GM12878 (cell line): ENCODE measurements at regions not wholly inside any gene's neighbourhood (a gene's known extent, or its start where the extent isn't known, plus 50 kb on each side); places are given as distances from the start of the nearest gene placed in this dataset.

Source experiments
- ATAC-seq: fragments of 200-7000 bp; cut with Tn5 transposase; 3 replicates; pipeline ENCODE4 v1.9.1; 2020; ENCODE audit warnings: mild to moderate bottlenecking, moderate library complexity
- BruUV-seq: library from RNA; stranded (reverse); fragments of 400-500 nt; replicated peaks from 2 replicates; lab custom pipeline; 2021; lab: Mats Ljungman, UMichigan
- CTCF ChIA-PET: fragments of 300-600 bp; sonication (Branson Sonifier 250); formaldehyde crosslinking; extraction: SDS; loops from one replicate; lab custom pipeline; 2021; ENCODE audit warnings: inconsistent platforms; lab: Yijun Ruan, JAX
- POLR2A ChIA-PET: fragments of 350-600 bp; formaldehyde crosslinking; extraction: SDS; loops from one replicate; lab custom pipeline; 2021; ENCODE audit warnings: inconsistent platforms; lab: Charles Lee
- RAD21 ChIA-PET: fragments of 300-600 bp; sonication (Branson Sonifier 250); formaldehyde crosslinking; loops from one replicate; lab custom pipeline; 2023; ENCODE audit warnings: antibody characterized with exemption; ENCODE audit not compliant: unreplicated experiment; lab: Charles Lee
- SMC1A ChIA-PET: fragments of 300-600 bp; sonication (Branson Sonifier 250); formaldehyde crosslinking; loops from one replicate; lab custom pipeline; 2023; ENCODE audit not compliant: unreplicated experiment, uncharacterized antibody; lab: Charles Lee
- DNase-seq: peaks from one replicate; pipeline ENCODE4 v3.0.0-alpha.2; 2011; ENCODE audit warnings: low read depth, low spot score
- FAIRE-seq: peaks from 3 replicates; lab custom pipeline; 2011; peaks lifted over from hg19 to GRCh38; lab: Jason Lieb, UNC
- H2AFZ ChIP-seq: 2 replicates; pipeline ENCODE4 v1.6.0; 2011; ENCODE audit warnings: low read depth, low read length, control low read depth; ENCODE audit not compliant: control insufficient read depth
- H3K27ac ChIP-seq: 2 replicates; pipeline ENCODE4 v1.5.1; 2011; ENCODE audit warnings: control low read depth; ENCODE audit not compliant: control insufficient read depth, insufficient read depth
- H3K27me3 ChIP-seq, 2 experiments: replicated peaks in 1 of 2; 2 replicates each; pipeline versions ENCODE4 v1.6.0 to v1.6.1; 2011; ENCODE audit warnings: low read length in 1 of 2; ENCODE audit not compliant: control insufficient read depth in 2 of 2, insufficient read depth in 2 of 2
- H3K36me3 ChIP-seq, 2 experiments: 2 replicates each; pipeline ENCODE4 v1.5.1; 2011; ENCODE audit warnings: low read length in 1 of 2; ENCODE audit not compliant: control insufficient read depth in 2 of 2, insufficient read depth in 2 of 2
- H3K4me1 ChIP-seq: 2 replicates; pipeline ENCODE4 v1.6.1; 2011; ENCODE audit warnings: mild to moderate bottlenecking, low read length, moderate library complexity, mixed read lengths; ENCODE audit not compliant: control insufficient read depth, insufficient read depth
- H3K4me2 ChIP-seq: 2 replicates; pipeline ENCODE4 v1.6.0; 2011; ENCODE audit warnings: control low read depth; ENCODE audit not compliant: control insufficient read depth, insufficient read depth
- H3K4me3 ChIP-seq: fragments of 200-600 bp; sonication (generic); 2 replicates; pipeline ENCODE4 v1.5.1; 2016
- H3K79me2 ChIP-seq: 2 replicates; pipeline ENCODE4 v1.6.0; 2011; ENCODE audit warnings: low read length; ENCODE audit not compliant: control insufficient read depth, insufficient read depth
- H3K9ac ChIP-seq: 2 replicates; pipeline ENCODE4 v1.8.0; 2011; ENCODE audit warnings: low read length, control low read depth, mixed read lengths; ENCODE audit not compliant: control insufficient read depth, insufficient read depth
- H3K9me3 ChIP-seq: replicated peaks from 3 replicates; pipeline ENCODE4 v1.5.1; 2011; ENCODE audit warnings: mild to moderate bottlenecking, low read length; ENCODE audit not compliant: control insufficient read depth, insufficient read depth
- H4K20me1 ChIP-seq: 2 replicates; pipeline ENCODE4 v1.6.0; 2011; ENCODE audit not compliant: control insufficient read depth, insufficient read depth
- ATF7 ChIP-seq: fragments of 450-650 bp; IDR thresholded peaks from 2 replicates; pipeline ENCODE4 v1.6.1; 2016; ENCODE audit warnings: low read depth, mild to moderate bottlenecking
- BCL11A ChIP-seq: IDR thresholded peaks from 2 replicates; pipeline ENCODE4 v1.6.1; 2011; ENCODE audit warnings: low read depth, low read length
- EGR1 ChIP-seq, 2 experiments: IDR thresholded peaks; 1 replicate in 1 of 2; 2 replicates in 1 of 2; pipeline ENCODE4 v1.6.1; 2011 to 2012; ENCODE audit warnings: low read depth in 2 of 2, low read length in 2 of 2, borderline replicate concordance in 1 of 2, mild to moderate bottlenecking in 1 of 2, moderate library complexity in 1 of 2
- IKZF2 ChIP-seq, 2 experiments: fragments of 450-650 bp; IDR thresholded peaks; 2 replicates each; pipeline ENCODE4 v1.6.1; 2017; ENCODE audit warnings: mild to moderate bottlenecking in 2 of 2, moderate library complexity in 2 of 2
- MTA2 ChIP-seq: fragments of 450-650 bp; IDR thresholded peaks from 2 replicates; pipeline ENCODE4 v1.6.1; 2016; ENCODE audit warnings: low read depth, mild to moderate bottlenecking, moderate library complexity
- PML ChIP-seq: IDR thresholded peaks from 2 replicates; pipeline ENCODE4 v1.6.1; 2012; ENCODE audit warnings: low read length, inconsistent platforms
- RELA ChIP-seq: fragments of 450-650 bp; IDR thresholded peaks from 2 replicates; pipeline ENCODE4 v1.8.0; 2014; ENCODE audit warnings: borderline replicate concordance; ENCODE audit not compliant: partially characterized antibody
- STAT1 ChIP-seq: fragments of 450-650 bp; conservative IDR thresholded peaks from 2 replicates; pipeline ENCODE4 v1.6.1; 2014; ENCODE audit warnings: antibody characterized with exemption, mild to moderate bottlenecking
- ZNF24 ChIP-seq: fragments of 450-650 bp; IDR thresholded peaks from 2 replicates; pipeline ENCODE4 v1.6.1; 2017; ENCODE audit warnings: antibody characterized with exemption, mild to moderate bottlenecking
- ZZZ3 ChIP-seq: IDR thresholded peaks from 2 replicates; pipeline ENCODE4 v1.6.1; 2011; ENCODE audit warnings: low read depth; ENCODE audit not compliant: control insufficient read depth, insufficient read length
- WGBS: methylation state at CpG from one replicate; pipeline ENCODE4 v1.1.6; 2016; ENCODE audit warnings: low lambda C conversion rate; ENCODE audit not compliant: insufficient replicate concordance, insufficient coverage; ENCODE audit errors: missing lambda C conversion rate; 5-methylcytosine and 5-hydroxymethylcytosine counted together
- in situ Hi-C: fragments of 300-500 bp; cut with MboI; formaldehyde crosslinking; loops from 9 replicates; pipeline ENCODE4 v1.14.3; 2018; ENCODE audit warnings: mixed read lengths
- intact Hi-C: fragments of 100-400 bp; cut with micrococcal nuclease; formaldehyde crosslinking; loops from one replicate; pipeline ENCODE4 v1.14.2; 2022; ENCODE audit not compliant: unreplicated experiment
- TF ChIP-seq, protein P1 (sequence below): fragments of 450-650 bp; IDR thresholded peaks from 2 replicates; pipeline ENCODE4 v1.6.1; 2016; ENCODE audit warnings: mild to moderate bottlenecking

DNA sequence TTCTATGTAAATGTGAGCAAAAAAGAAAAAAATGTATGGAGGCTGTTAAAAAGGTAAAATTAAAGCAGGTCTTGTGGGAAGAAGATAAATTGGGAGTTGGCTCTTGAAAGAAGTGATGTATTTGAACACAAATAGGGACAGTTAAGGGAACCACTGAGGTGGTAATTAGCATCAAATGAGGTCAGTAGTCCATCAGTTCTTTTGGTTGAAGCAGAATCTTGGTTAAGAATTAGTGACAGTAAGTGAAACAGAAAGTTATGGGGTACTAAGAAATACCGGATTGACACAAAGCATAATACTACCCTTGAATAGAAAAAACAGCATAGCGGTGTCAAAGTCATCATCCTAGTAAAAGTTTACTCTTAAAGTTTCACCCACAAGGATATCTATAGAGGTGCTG is 352.6 kb upstream of the VRK2 start:
- Histone ChIP-seq H3K4me2 (no peak overlapping the region), H3K9ac (no peak overlapping the region), H2AFZ (no peak overlapping the region), H4K20me1 (no peaks in the 10 kb centered on the region), H3K79me2 (no peaks in the 10 kb centered on the region), H3K4me1 (no peaks in the 10 kb centered on the region), H3K27me3 (no peaks in the 10 kb centered on the region), H3K27ac (no peak overlapping the region), H3K4me3 (no peak overlapping the region), H3K36me3 (no peaks in the 10 kb centered on the region), H3K9me3 (no peaks in the 10 kb centered on the region)
- in situ Hi-C loops (no loop called here), intact Hi-C loops (no loop called here)
- ChIA-PET SMC1A (interaction anchor here (0.7 to 1.3 kb wide), 5 partner anchors 13 to 141 kb away, joined by 3 to 7 read pairs (median 3); no protein-coding TSS in a partner anchor), CTCF (interaction anchor here (1.1 kb wide), 1 partner anchor 11 kb away, joined by 3 read pairs; no protein-coding TSS in a partner anchor), POLR2A (no interaction called here), RAD21 (no interaction called here)
- TF ChIP-seq, protein P1, sequence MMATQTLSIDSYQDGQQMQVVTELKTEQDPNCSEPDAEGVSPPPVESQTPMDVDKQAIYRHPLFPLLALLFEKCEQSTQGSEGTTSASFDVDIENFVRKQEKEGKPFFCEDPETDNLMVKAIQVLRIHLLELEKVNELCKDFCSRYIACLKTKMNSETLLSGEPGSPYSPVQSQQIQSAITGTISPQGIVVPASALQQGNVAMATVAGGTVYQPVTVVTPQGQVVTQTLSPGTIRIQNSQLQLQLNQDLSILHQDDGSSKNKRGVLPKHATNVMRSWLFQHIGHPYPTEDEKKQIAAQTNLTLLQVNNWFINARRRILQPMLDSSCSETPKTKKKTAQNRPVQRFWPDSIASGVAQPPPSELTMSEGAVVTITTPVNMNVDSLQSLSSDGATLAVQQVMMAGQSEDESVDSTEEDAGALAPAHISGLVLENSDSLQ, result 0 out of 2 replicates have a peak, but pooled peaks have one; percentile 33
- TF ChIP-seq MTA2 (peak; percentile 75; the same call in 1 of the 2 replicates), EGR1 (IDR thresholded peaks at IDR 0.05; ENCODE audit: borderline replicate concordance in 1 of 2, low read depth in 2 of 2, low read length in 2 of 2) (no peak), IKZF2 (IDR thresholded peaks at IDR 0.05) (peak in 1 of 2 experiments; percentile 15; a peak in 1 of 4 replicates), ZNF24 (peak; percentile 45; the same call in 1 of the 2 replicates), ZZZ3 (no peak), BCL11A (no peak), RELA (no peak), STAT1 (no peak), PML (no peak), ATF7 (peak; percentile 59; the same call in 1 of the 2 replicates)
- FAIRE-seq (no peak), ATAC-seq (peak; percentile 87), DNase-seq (no peak)
- 21% methylated on average over 2 of the region's 2 CpGs for WGBS
- no TSS peak for BruUV-seq
